ENCODE measurements at regions not wholly inside any gene's neighbourhood (a gene's known extent, or its start where the extent isn't known, plus 50 kb on each side); places are given as distances from the start of the nearest gene placed in this dataset.

DNA sequence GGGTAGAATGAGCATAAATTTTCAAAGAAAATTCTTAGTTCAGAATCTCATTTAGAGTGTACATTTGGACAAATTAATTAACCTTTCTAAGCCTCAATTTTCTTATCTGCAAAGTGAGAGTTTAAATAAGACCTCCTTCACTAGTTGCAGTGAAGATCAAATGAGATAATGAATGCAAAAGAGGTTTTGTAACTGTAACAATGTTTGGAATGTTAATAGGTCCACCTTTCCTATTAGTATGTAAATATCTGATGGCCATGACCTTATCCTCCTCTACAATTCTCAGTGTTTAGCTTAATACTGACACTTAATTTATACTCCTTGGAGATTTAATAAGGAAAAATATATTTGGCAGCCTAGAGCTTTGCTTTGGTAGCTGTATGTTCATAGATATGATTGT lies 138.8 kb downstream of the GABRG1 start:
- no peak for DNase-seq (ENCODE audit: low spot score)

DNA sequence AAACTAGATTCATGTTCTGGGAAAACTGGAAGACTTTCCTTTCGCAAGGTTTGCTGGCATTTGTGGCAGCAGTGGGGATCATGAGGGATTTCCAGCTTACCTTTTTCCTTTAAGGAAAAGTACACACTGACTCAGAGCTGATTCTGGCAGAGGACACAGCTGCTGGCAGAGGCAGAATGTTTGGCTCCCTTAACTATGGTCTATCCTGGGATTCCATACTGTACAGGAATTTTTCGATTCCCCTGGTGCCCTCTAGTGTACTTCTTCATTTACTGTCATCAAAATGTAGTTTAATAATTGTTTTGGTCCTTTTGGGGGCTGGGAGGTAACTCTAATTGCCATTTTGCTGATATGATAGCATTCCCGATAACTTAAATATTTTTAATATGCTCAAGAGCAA lies 152.7 kb downstream of the GABRG1 start:
- no peak for DNase-seq (ENCODE audit: low spot score)

DNA sequence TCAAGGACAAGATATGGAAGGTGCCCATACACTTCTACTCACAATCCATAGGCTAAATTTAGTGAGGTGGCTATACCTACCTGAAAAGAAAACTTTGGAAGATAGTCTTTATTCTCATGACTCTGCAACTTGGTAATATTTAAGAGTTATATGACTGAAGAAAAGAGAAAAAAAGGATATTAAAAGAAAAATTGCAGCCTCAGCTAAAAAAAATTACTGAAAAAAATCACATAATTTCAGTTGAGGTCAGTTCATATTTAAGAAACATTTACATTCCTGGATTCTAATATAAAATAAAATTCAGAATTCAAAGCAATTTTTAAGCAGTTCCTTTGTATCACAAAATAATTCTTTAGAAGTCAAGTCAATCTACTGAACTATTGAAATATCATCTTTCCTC lies 166.5 kb downstream of the GABRG1 start:
- no peak for DNase-seq (ENCODE audit: low spot score)

DNA sequence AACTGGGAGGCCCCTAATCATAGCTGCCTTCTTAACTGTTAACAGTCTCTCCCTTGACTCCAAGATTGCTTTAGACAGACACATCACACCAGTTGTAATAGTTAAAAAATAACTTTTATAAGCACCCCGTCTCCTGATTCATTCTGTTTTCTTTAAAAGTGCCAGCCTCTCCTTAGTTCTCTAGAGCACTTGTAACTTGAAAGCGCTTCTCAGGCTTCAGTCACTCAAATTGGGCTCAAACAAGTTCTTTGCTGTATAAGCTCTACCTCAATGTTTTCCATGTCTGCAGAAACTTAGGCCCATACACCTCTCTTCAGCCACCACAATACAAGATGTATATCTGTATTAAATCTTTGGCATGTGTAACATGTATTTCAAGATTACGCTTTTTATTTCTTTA lies 169.6 kb downstream of the GABRG1 start:
- DNase-seq (ENCODE audit: low spot score): no peak

DNA sequence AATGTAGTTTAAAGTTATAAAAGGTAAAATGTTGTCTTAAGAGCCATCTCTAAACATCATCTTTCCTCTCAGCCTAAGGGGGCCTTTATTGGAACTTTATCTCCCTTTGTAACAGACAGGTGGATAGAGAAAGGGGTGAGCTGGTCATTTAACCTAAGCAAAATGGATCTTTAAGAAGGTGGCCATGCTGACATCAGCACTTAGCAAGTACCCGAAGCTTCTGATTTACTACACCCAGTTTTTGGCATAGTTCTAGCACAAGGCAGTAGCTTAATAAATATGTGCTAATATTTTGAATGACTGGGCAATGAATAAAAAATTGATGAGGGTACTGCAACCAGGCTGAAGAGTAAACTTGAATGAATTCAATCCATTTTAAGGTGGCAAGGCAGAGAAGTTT lies 172.7 kb downstream of the GABRG1 start:
- DNase-seq (ENCODE audit: low spot score): no peak

DNA sequence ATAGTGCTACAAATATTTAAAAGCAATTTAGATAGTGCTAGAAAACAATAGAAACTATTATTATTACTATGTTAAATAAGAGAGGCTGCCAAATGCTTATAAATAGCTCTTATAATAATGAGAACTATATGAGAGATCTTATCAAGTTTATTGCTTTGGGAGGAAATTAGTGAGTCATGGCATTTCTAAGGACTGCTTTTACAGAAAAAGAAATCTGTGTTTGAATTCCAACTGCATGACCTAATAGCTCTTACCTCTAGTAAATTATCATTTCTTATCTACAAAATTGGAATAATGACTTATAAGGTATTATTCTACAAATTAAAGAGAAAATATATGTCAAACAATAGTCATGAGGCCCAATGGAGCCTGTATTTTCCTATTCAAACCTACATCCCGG lies 177.2 kb downstream of the GABRG1 start:
- no peak for DNase-seq (ENCODE audit: low spot score)

DNA sequence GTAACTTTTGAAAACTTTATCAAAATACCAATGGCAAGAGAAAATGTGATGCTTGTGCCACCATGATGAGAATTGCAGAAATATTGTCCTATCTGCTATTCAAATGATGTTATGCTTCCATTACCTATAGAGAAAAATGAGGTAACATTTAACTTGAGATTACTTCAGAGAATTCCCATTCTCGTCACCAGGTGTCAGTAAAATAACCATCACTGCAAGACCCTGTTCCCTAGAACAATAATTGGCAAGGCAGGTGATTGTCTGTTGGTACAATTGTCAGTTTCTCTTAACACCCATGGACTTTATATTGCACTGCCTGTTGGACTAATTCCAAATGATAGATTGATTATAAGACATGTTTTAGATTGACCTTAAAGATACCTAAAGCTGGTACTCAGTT lies 179.9 kb downstream of the GABRG1 start:
- no peak for DNase-seq (ENCODE audit: low spot score)

DNA sequence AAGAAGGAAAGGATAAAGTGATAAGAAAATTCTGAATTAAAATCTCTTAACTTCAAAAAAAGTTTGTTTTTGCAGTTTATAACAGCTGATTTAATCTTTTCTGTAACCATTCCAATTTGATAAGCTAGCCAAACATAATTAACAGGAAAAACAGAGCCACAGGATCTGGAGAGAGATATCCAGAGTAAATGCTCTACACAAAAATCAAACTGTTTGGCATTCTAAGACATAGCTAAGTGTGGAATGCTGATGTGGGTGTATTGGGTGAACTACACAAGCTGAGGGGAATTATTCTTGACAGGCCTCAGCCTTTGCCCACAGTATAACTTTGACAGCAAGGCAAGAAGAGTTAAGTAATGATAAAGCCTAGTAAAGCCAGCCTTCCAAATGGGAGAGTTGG lies 184.8 kb downstream of the GABRG1 start:
- no peak for DNase-seq (ENCODE audit: low spot score)

DNA sequence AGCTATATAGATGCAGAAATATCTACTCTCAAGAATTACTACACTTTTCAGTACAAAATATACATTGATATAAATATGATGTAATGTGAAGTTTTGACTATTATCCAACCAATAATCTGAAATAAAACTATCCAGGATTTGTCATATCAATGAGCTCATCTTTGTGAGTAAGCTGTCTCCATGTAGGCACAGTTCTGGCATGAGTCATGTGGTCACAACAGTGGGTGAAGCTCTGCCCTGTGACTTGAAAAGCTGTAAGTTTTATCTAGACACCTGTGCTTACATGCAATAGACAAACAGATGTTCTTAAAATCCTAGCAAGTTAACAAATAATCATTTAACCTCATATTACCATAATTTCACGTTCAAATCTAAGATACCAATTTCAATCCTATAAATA lies 192.7 kb downstream of the GABRG1 start:
- DNase-seq (ENCODE audit: low spot score): no peak

DNA sequence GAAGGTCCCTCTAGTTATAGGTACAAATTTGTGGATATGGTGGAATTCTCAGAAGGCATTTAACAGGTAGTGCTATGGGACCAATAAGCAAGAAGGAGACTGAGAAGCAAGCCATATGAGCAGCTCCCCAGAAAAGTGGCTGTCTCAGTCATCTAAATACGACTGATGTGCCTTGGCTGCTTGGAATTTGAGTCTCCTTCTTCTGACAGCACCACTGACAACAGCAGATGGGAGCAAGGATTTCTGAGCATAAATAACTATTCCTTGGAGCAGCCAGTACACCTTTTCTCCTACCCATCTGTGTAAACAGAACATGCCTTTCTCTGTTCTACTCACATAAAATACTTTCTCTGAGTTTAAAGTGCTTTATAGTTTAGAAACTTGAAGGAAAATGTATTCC lies 196.2 kb downstream of the GABRG1 start:
- DNase-seq (ENCODE audit: low spot score): no peak

DNA sequence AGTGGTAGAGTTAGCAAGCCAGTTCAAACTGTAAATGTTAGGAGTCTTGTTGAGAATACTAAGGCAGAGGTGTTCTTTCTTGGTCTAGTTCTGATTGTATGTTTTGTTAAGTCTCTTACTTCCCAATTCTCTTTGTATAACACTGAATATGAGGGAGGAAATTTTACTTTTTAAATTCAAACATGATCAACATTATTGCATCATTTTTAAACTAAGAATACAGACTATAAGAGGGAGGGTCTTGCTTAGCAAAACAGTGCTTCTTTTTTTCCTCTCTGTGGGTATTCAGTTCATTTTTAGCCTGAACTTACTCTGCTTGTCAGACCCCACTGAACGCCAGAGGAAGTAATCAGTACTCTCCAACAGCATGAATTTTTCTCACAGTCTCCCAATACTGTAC lies 198.0 kb downstream of the GABRG1 start:
- no peak for DNase-seq (ENCODE audit: low spot score)

DNA sequence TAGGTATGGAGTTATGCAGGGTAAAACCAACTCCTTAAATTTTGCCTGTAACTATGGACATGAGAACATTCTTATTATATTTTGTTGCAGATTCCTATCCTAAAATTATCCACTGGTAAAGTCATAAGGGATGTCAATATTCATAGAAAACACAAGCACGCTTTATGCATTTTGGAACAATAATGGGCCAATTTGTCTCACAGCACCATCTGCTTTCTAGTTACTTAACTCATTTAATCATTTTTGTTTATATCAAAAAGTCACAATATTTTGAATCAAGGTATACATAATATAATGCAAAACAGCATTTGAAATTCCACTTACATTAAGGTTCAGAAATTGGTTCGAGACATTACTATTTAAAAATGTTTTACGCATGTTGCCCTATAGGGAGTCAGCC lies 203.0 kb downstream of the GABRG1 start:
- DNase-seq (ENCODE audit: low spot score): no peak

DNA sequence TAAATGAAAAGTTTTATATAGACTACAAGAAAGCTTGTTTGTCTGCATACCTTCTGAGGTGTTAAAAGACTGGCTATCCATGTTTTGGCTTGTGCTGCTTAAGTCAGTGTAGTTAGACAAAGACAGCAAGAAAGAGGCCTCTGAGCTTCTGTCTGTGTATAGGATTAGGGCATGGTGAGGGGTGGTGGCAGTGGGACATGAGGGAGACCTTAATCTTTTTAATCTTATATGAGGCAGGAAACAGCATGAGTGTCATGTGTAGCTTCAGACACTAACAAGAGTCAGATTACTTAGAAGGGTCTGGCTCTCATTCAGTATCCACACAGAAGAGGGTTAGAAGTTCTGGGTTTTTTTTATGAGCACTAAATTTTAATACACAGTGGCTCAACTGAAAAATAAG lies 213.3 kb downstream of the GABRG1 start:
- no peak for DNase-seq (ENCODE audit: low spot score)

DNA sequence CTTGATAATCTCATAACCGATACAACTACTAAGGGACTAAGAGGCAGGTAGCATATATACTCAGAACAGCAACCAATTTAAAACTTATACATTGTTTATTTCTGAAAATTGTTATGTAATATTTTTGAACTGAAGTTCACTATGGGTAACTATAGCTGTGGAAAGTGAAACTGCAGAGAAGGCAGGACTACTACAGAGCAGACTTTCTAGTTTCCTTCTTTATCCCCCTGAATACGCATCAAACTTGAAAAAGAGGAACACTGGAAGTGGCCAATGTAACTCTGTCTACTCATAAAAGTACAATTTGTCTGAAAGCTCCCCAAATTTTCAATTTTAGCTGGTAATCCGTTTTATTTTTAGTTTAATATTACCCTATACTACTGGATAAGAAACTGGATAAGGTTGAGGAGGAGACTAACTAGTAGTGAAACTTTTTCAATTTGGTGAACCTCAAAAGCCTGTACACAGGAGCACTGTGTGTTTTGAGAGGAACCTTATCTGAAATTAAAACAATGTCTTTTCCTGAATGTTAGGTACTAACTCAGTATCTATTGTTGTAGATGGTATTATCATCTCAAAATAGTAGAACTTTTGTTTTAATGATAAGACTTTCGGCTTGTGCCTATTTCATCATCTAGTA lies 225.8 kb downstream of the GABRG1 start:
- no peak for DNase-seq (ENCODE audit: low spot score)

DNA sequence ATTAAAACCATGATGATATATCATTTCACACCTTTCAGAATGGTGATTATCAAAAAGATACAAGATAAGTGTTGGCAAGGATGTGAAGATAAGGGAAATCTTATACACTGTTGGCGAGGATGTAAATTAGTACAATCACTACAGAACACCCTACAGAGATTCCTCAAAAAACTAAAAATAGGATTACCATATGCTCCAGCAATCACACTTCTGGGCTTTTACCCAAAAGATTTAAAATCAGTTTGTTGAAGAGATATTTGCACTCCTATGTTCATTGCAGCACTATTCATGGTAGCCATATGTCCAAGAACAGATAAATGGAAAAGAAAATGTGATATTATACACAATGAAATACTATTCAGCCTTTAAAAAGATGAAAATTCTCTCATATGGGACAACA lies 240.4 kb downstream of the GABRG1 start:
- DNase-seq (ENCODE audit: low spot score): no peak

DNA sequence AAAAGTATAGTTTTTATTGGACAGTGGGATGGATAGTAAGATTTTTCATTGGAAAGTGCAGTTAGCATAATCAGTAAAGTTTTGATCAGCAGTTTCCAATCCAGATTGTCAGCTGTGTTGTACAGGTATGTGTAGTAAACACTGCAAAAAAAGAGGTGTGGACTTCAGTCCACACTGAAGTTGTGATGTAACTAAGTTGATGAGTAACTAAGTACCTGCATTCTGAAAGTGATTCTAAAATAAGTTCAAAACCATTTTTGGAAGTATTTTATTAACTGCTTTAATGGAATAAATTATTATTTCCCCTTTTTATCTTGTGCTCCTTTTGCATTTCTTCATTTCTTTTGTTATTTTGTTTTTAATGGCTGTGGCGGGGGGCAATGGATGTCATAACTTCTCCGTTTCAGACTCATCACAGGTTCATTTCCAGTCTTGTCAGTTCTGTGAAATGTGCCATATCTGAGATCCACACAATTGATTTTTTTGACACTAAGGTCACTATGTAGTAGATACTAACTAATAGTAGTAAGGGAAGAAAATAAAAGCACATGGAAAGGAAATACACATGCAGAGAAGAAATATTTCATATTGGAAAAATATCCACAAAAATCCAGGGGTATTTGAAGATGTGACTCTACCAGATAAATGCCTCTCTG lies 247.5 kb downstream of the GABRG1 start:
- DNase-seq (ENCODE audit: low spot score): no peak

DNA sequence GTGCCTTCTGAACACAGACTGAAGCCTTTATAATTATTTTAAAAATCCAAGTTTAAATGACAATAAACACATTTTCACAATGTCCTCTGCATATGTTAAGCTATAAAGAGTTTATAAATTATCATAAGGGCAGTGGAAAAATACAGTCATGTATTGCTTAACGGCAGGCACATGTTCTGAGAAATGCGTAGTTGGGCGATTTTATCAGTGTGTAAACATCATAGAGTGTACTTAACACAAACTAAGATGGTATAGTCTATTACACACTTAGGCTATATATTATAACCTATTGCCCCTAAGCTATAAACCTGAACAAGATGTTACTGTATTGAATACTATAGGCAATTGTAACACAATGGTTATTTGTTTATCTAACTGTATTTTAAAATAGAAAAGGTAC lies 254.7 kb downstream of the GABRG1 start:
- DNase-seq (ENCODE audit: low spot score): no peak

DNA sequence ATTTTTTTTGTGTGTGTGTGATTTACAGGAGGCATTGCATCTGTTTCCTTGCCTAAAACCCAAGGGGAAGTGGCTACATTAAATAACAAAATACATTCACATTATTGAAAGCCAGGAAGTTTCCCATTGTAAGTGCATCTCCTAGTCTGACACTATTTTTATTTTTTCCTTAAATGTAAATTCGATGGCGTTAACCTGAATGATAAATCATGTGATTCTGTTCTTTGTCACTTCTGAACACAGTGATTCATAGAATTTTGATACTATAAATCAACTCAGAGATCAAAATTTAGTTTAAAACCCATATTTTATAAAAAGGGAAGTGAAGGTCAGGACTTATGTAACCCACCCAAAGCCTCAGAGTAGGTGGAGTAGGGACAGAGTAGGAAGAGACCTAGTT lies 258.1 kb downstream of the GABRG1 start:
- DNase-seq (ENCODE audit: low spot score): no peak

DNA sequence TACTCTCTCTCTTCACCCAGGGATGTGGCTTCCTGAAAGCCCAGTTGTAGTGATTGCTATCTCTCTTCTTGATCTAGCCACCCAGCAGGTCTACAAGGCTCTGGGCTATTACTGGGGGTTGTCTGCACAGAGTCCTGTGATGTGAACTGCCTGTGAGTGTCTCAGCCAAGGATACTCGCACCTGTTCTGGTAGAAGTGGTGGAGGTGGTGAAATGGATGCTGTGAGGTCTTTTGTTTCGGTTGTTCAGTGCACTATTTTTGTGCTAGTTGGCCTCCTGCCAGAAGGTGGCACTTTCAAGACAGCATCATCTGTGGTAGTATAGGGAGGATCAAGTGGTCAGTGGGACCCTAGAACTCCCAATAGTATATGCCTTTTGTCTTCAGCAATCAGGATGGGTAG lies 268.0 kb downstream of the GABRG1 start:
- no peak for DNase-seq (ENCODE audit: low spot score)

DNA sequence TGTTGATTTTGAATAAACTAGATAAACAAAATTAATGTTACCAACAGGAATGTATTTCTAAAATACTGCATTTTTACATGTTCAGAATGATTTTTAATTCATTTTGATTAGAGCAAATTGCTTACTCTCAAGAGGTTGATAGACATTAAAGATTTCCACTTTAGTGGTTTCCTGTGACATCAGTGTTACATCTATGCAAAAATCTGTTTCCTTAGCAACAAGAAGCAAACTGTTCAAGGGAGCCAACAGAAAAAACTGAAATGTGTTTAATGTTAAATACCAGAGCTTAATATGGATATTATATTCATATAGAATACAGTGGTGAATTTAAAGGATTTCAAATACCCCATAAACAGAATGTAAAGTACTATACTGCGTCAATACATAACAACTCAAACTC lies 277.8 kb downstream of the GABRG1 start:
- DNase-seq (ENCODE audit: low spot score): no peak

DNA sequence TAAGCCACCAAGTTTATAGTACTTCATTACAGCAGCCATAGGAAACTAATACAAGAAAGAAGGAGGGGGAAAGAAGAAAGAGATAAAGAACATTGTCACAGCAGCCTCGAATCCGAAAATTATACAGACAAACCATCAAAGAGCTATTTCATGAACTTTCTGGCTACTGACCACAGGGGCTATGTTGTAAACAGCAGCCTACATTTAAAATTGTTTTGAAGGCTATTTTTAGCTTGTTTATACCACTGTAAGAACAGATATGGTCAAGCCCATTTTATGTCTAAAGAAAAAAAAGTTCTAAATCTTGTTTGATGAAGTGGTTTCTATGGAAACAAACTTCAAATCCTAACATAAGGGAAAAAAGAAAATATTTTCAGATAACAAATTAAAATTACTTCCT lies 282.1 kb downstream of the GABRG1 start:
- no peak for DNase-seq (ENCODE audit: low spot score)

DNA sequence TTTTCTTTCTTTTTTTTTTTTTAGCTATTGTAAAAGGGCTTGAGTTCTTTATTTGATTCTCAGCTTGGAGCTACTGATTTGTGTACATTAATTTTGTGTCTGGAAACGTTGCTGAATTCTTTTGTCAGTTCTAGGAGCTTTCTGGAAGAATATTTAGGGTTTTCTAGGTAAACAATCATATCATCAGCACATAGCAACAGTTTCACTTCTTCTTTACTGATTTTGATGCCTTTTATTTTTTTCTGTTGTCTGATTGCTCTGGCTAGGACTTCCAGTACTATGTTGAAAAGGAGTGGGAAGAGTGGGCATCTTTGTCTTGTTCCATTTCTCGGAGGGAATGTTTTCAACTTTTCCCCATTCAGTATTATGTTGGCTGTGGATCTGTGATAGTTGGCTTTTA lies 292.2 kb downstream of the GABRG1 start:
- DNase-seq (ENCODE audit: low spot score): no peak

DNA sequence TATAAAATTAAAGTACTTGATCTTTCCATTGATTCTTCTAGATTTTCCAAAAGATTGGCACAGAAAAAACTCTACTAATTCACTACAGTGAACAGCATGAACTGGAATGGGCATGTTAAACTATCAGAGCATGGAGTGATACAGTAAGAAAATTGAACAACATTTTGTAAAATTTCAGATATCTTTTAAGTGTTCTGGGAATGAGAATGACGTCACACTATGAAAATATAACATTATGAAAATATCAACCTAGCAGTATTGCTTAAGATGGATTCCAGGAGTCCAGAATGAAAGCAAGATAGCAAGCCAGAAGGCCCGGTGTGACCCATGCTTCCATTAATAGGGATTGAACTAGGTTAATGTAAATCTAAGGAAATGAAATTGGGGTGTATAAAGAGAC lies 319.9 kb downstream of the GABRG1 start:
- DNase-seq (ENCODE audit: low spot score): no peak

DNA sequence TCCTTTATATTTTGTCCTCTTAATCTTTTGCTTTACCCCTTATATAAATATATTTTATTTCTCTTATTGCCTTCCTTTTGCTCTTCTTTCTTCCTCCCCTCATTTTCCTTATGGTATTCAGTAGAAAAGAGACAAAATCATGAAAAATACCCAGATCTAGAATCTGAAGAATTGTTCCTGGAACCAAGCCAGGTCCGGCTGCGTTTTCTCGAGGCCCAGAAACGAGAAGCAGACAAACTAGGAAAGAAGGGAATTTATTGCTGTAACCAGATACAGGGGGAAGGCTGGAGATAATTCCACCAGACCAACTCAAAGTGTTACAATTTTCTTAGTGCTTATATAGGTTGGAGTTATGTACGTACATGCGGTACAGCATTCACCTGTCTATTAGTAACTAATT lies 328.7 kb downstream of the GABRG1 start:
- no peak for DNase-seq (ENCODE audit: low spot score)

Measured in activated CD4-positive, alpha-beta T cell treated with anti-CD3 and anti-CD28 coated beads, Interleukin-2, Interleukin-4, amounts not matched to agents 100 ng/mL and 50 ng/mL, durations not matched to agents 16 hours and 8 hours (primary cell).